ENCODE measurements at regions not wholly inside any gene's neighbourhood (a gene's known extent, or its start where the extent isn't known, plus 50 kb on each side); places are given as distances from the start of the nearest gene placed in this dataset.

DNA sequence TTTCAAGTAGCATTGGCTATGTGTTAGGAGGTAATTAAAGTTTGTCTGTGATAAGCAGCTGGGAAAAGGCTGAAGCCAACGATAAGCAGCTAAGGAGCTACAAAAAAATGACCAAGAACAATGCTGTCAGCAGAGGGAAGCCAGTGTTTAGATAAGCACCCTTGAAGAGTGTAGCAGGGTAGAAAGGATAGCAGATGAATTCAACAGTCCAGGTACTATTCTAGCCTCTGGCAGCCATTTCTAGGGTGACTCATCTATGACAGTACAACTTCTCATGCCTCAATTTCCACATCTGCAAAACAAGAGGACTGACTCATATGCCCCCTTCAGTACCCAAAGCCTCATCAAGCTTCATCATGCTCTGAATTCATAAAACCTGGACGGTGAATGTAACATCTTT lies 617.6 kb upstream of the UBE2E2 start:
- H3K4me3 ChIP-seq, result no peak overlapping the region
- H3K79me2 ChIP-seq (ENCODE audit: control insufficient read depth, insufficient read depth, low read length), result no peaks in the 10 kb centered on the region
- DNase-seq (ENCODE audit: extremely low read depth in 1 of 4, low spot score in 3 of 4) (no peak), ATAC-seq (no peak), FAIRE-seq (no peak)
- in situ Hi-C loops (cut with MboI) (no loop called here), intact Hi-C loops (cut with micrococcal nuclease) (no loop called here)
- H3K9me1 ChIP-seq (ENCODE audit: control insufficient read depth, insufficient read depth, low read length), result no peaks in the 10 kb centered on the region
- no peak overlapping the region for H3K9ac ChIP-seq (ENCODE audit: insufficient read depth in 1 of 2, low read depth in 2 of 2, low read length in 2 of 2)
- BruUV-seq (replicated peaks), result no TSS peak
- POLR2A ChIA-PET, result no interaction called here
- no peak overlapping the region for H3K27ac ChIP-seq (ENCODE audit: extremely low read depth, low read depth, low read length)
- CTCF ChIA-PET (ENCODE audit: low intra/inter-chr PET ratio), result no interaction called here
- no peak overlapping the region for H2AFZ ChIP-seq (ENCODE audit: low read depth, low read length)
- TF ChIP-seq CREB1 (IDR thresholded peaks at IDR 0.05) (no peak), CREB1 (CRISPR knock-in tag; IDR thresholded peaks at IDR 0.05) (no peak), MIER1 (IDR thresholded peaks at IDR 0.05; ENCODE audit: low read depth) (no peak), FOSL1 (tag; conservative IDR thresholded peaks at IDR 0.05) (peak; percentile 25; the same call in 1 of the 2 replicates)
- no peaks in the 10 kb centered on the region; the same call in 1 of the 2 replicates for H3K9me3 ChIP-seq (replicated peaks; ENCODE audit: control insufficient read depth, insufficient read depth, low read depth, low read length)
- H3K4me1 ChIP-seq (replicated peaks in 1 of 2; ENCODE audit: control insufficient read depth in 2 of 2, insufficient read depth in 2 of 2, low read length in 2 of 2), result no peaks in the 10 kb centered on the region
- no peak overlapping the region for H3K4me2 ChIP-seq (ENCODE audit: insufficient read depth, low read length)
- H3K27me3 ChIP-seq (ENCODE audit: control insufficient read depth in 2 of 2, insufficient read depth in 2 of 2, low read length in 2 of 2), result no peaks in the 10 kb centered on the region
- 3% methylated on average over 2 of the region's 2 CpGs for WGBS (ENCODE audit: insufficient coverage, low coverage, missing lambda C conversion rate)
- H4K20me1 ChIP-seq (replicated peaks; ENCODE audit: control insufficient read depth, insufficient read depth, low read length), result no peaks in the 10 kb centered on the region
- no peaks in the 10 kb centered on the region for H3K36me3 ChIP-seq (ENCODE audit: control insufficient read depth, insufficient read depth, low read length)

DNA sequence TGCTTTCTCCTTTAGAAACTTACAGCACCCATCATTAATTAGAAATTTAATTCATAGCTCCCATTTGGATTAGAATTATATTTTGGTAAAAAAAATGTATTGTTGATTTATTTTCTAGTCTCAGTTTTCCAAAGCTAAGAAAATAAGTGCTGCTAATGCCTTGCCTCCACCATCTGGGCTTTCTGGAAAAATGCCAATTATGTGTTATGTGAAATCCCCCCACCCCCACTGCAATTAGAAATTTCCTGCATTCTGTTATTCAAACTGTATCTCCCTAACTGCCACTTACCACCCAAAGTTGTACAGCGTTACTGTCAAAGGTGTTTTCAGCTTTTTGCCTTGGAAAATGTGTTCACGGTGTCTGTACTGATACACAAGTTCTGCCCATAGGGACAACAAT lies 617.2 kb upstream of the UBE2E2 start:
- Histone ChIP-seq H2AFZ (ENCODE audit: low read depth, low read length) (no peak overlapping the region), H3K79me2 (ENCODE audit: control insufficient read depth, insufficient read depth, low read length) (no peaks in the 10 kb centered on the region), H3K9me3 (replicated peaks; ENCODE audit: control insufficient read depth, insufficient read depth, low read depth, low read length) (no peaks in the 10 kb centered on the region; the same call in 1 of the 2 replicates), H3K4me1 (replicated peaks in 1 of 2; ENCODE audit: control insufficient read depth in 2 of 2, insufficient read depth in 2 of 2, low read length in 2 of 2) (no peaks in the 10 kb centered on the region), H3K9me1 (ENCODE audit: control insufficient read depth, insufficient read depth, low read length) (no peaks in the 10 kb centered on the region), H3K36me3 (ENCODE audit: control insufficient read depth, insufficient read depth, low read length) (no peaks in the 10 kb centered on the region), H3K27me3 (ENCODE audit: control insufficient read depth in 2 of 2, insufficient read depth in 2 of 2, low read length in 2 of 2) (no peaks in the 10 kb centered on the region), H3K4me2 (ENCODE audit: insufficient read depth, low read length) (no peak overlapping the region), H3K4me3 (no peak overlapping the region), H3K27ac (ENCODE audit: extremely low read depth, low read depth, low read length) (no peak overlapping the region), H3K9ac (ENCODE audit: insufficient read depth in 1 of 2, low read depth in 2 of 2, low read length in 2 of 2) (no peak overlapping the region), H4K20me1 (replicated peaks; ENCODE audit: control insufficient read depth, insufficient read depth, low read length) (no peaks in the 10 kb centered on the region)
- TF ChIP-seq JUNB (CRISPR knock-in tag; conservative IDR thresholded peaks at IDR 0.05) (no peak), NFIC (IDR thresholded peaks at IDR 0.05) (0 out of 2 replicates have a peak, but pooled peaks have one; percentile 6)
- ChIA-PET CTCF (ENCODE audit: low intra/inter-chr PET ratio) (no interaction called here), POLR2A (no interaction called here)
- BruUV-seq (replicated peaks), result no TSS peak
- in situ Hi-C loops (cut with MboI), result no loop called here
- 4% methylated on average over 2 of the region's 2 CpGs for WGBS (ENCODE audit: insufficient coverage, low coverage, missing lambda C conversion rate)
- DNase-seq (ENCODE audit: extremely low read depth in 1 of 4, low spot score in 3 of 4), result no peak
- no peak for FAIRE-seq
- intact Hi-C loops (cut with micrococcal nuclease), result no loop called here
- ATAC-seq, result no peak
